GM18517 (cell line): ENCODE measurements at regions not wholly inside any gene's neighbourhood (a gene's known extent, or its start where the extent isn't known, plus 50 kb on each side); places are given as distances from the start of the nearest gene placed in this dataset.
"Not testable (repeated sequence)": the region's sequence is repeated elsewhere in the genome, so short reads cannot be mapped to it uniquely, and the experiment has no call there.

ENCODE experiments used
- ATAC-seq: cut with Tn5 transposase; IDR thresholded peaks from one replicate; pipeline ENCODE4 v1.9.1; 2021; ENCODE audit warnings: mild to moderate bottlenecking, moderate library complexity; ENCODE audit not compliant: unreplicated experiment

GRCh38 chr3:191644291-191644690, 183.3 kb downstream of the PYDC2 start:
- ATAC-seq: no peak

- ATAC-seq: no peak
Observed at GRCh38 chr3:191646242-191646641, 185.3 kb downstream of the PYDC2 start.

GRCh38 chr3:191648787-191649186, 187.8 kb downstream of the PYDC2 start:
- no peak for ATAC-seq

- ATAC-seq: no peak
Observed at GRCh38 chr3:191649626-191650025, 188.7 kb downstream of the PYDC2 start.

GRCh38 chr3:191658781-191659419, 197.9 kb downstream of the PYDC2 start:
- ATAC-seq: not testable (repeated sequence)

GRCh38 chr3:191662150-191662549, 201.2 kb downstream of the PYDC2 start:
- ATAC-seq: not testable (repeated sequence)

- no peak for ATAC-seq
Observed at GRCh38 chr3:191680989-191681597, 220.1 kb downstream of the PYDC2 start.

GRCh38 chr3:191682961-191683360, 222.0 kb downstream of the PYDC2 start:
- no peak for ATAC-seq

- no peak for ATAC-seq
Observed at GRCh38 chr3:191686626-191687025, 225.7 kb downstream of the PYDC2 start.

- no peak for ATAC-seq
Observed at GRCh38 chr3:191688756-191689433, 227.9 kb downstream of the PYDC2 start.

- not testable (repeated sequence) for ATAC-seq
Observed at GRCh38 chr3:191691184-191691583, 230.2 kb downstream of the PYDC2 start.

GRCh38 chr3:191695131-191695814, 234.3 kb downstream of the PYDC2 start:
- no peak for ATAC-seq

- ATAC-seq: no peak
Observed at GRCh38 chr3:191695815-191696153, 234.8 kb downstream of the PYDC2 start.

GRCh38 chr3:191696348-191696747, 235.4 kb downstream of the PYDC2 start:
- no peak for ATAC-seq

- ATAC-seq: no peak
Observed at GRCh38 chr3:191699546-191699945, 238.6 kb downstream of the PYDC2 start.

- no peak for ATAC-seq
Observed at GRCh38 chr3:191702121-191702520, 241.2 kb downstream of the PYDC2 start.

- ATAC-seq: no peak
Observed at GRCh38 chr3:191707817-191708216, 246.9 kb downstream of the PYDC2 start.

GRCh38 chr3:191715585-191715984, 254.6 kb downstream of the PYDC2 start:
- ATAC-seq: no peak

- no peak for ATAC-seq
Observed at GRCh38 chr3:191721390-191721861, 260.5 kb downstream of the PYDC2 start.

GRCh38 chr3:191721990-191722389, 261.0 kb downstream of the PYDC2 start:
- no peak for ATAC-seq

GRCh38 chr3:191727338-191727737, 266.4 kb downstream of the PYDC2 start:
- no peak for ATAC-seq

GRCh38 chr3:191728186-191728585, 267.2 kb downstream of the PYDC2 start:
- no peak for ATAC-seq
